ENCODE measurements at regions not wholly inside any gene's neighbourhood (a gene's known extent, or its start where the extent isn't known, plus 50 kb on each side); places are given as distances from the start of the nearest gene placed in this dataset.

DNA sequence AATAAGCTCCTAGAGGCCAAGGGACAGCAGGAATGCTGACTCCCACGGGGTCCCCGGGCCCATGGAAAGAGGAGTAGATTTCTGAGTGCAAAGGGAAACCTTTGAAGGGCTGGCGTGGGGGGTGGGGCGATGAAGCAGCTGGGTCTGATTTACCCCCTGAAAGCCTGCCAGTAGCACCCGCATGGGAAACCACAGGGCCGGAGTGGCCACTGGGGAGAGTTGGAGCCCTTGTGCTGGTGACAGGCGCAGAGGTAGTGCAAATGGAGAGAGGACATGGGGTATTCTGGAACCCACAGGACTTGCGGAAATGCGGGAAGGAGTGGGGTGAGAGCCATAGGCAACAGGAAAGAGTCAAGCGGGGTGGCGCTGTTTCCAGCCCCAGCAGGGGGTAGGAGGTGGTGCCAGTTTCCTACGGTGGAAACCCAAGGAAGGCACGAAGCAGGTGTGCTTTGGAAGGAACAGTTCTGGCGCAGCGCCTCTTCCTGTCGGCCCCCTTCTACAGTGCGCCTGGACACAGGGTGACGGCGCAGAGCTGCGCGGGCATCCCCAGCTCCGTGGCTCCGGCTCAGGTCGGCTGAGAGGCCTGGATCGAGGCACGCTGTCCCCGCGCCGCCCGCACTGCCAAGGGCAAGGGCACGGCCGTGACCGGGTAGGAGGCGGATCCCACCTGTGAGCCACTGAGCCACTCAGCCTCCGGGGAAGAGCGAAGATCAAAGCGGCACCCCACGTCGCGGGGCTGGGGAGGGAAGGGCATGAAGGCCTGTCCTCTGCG lies 149.0 kb upstream of the GLI2 start:
- no peak for DNase-seq
- ATAC-seq, result peak; percentile 52
- intact Hi-C loops (cut with DNase I, micrococcal nuclease), result no loop called here

- peak; percentile 24 for ATAC-seq
- no peak for DNase-seq
- intact Hi-C loops (cut with DNase I, micrococcal nuclease), result no loop called here
Observed at GRCh38 chr2:120587279-120587996, 148.2 kb upstream of the GLI2 start.

GRCh38 chr2:120587997-120588336 lies 147.7 kb upstream of the GLI2 start:
- intact Hi-C loops (cut with DNase I, micrococcal nuclease), result no loop called here
- no peak for DNase-seq
- no peak for ATAC-seq

- DNase-seq (no peak), ATAC-seq (no peak)
- intact Hi-C loops (cut with DNase I, micrococcal nuclease), result no loop called here
Observed at GRCh38 chr2:120589771-120590608, 145.7 kb upstream of the GLI2 start.

- intact Hi-C loops (cut with DNase I, micrococcal nuclease), result no loop called here
- DNase-seq (no peak), ATAC-seq (no peak)
Observed at GRCh38 chr2:120590841-120591240, 144.8 kb upstream of the GLI2 start.

- intact Hi-C loops (cut with DNase I, micrococcal nuclease), result no loop called here
- DNase-seq (no peak), ATAC-seq (no peak)
Observed at GRCh38 chr2:120591572-120591971, 144.1 kb upstream of the GLI2 start.

DNA sequence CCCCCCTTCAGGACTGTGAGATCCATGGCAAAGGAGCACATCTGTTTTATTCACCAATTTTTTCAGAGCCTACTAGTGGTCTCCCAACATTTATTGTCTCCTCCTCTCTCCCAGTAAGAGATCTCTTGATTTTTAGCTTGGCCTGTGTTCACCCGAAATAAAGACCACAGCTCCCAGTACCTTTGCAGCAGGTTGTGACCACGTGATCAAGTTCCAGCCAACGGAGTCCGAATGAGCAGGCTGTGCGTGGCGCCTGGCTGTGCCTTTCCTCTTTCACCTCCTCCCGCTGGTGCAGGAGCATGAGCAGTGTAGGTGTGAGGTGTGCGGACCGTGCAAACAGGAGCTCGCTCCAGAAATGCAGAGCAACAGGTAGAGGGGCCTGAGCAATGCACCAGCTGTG lies 143.6 kb upstream of the GLI2 start:
- ATAC-seq, result no peak
- no peak for DNase-seq
- intact Hi-C loops (cut with DNase I, micrococcal nuclease), result no loop called here

- DNase-seq, result no peak
- no peak for ATAC-seq
- intact Hi-C loops (cut with DNase I, micrococcal nuclease), result no loop called here
Observed at GRCh38 chr2:120593921-120594686, 141.6 kb upstream of the GLI2 start.

GRCh38 chr2:120594856-120595685 lies 140.6 kb upstream of the GLI2 start:
- peak; percentile 40 to 43 for DNase-seq
- intact Hi-C loops (cut with DNase I, micrococcal nuclease), result no loop called here
- peak; percentile 77 for ATAC-seq

- no peak for DNase-seq
- intact Hi-C loops (cut with DNase I, micrococcal nuclease), result no loop called here
- no peak for ATAC-seq
Observed at GRCh38 chr2:120595739-120596138, 139.9 kb upstream of the GLI2 start.

DNA sequence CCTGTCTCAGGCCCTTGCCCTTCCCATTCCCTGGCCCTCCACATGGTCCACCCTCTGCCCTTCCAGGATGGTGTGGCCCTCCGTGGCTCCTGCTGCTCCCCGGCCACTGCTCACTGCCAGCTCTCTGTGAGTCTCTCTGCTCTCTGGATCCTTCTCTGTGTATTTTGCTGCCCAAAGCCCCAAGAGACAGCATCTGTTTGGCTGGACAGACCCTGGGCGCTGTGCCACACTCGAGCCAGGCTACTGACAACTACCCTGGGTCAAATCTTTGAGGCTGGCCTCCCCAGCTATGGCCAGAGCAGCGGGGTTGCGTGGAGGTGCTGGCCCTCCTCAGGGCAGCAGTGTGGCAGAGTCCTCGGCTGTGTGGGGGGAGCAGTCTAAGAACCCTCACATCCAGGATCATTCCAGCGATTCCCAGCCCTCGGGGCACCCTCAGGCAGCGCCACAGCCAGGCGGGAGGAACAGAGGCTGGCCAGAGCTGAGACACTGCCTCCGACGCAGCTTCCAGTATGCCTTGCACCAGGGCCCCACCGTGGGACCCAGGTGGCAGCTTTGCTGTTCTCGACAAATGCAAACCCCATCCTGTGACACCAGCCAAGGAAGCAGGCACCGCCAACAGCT lies 139.4 kb upstream of the GLI2 start:
- no peak for DNase-seq
- intact Hi-C loops (cut with DNase I, micrococcal nuclease), result no loop called here
- no peak for ATAC-seq

DNA sequence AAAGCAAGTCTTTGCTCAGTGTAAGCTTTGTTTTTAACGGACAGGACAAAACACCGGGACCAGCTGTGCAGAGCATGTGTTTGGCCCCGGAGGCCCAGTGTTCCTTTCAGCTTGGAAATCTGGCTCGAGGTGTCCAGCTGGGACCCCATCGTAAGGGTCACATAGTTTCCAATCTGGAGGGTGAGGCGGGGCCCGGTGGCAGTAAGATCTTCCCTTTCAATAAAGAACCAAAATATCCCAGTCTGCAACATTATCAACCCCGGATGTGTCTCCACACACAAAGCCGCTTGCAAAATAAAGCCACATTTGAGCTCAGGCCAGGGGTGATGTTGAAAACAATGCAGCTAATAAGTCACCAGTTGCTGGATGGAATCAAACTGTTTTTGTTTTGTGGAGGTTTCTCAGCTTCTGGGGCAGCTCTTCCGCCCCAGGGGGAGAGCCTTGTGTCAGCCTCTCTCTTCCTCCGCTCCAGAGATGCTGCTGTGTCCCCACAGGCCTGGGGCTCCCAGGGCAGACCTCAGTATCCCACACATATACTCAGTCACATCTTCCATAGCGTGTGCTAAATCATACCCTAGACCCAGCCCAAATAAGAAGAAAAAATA lies 138.6 kb upstream of the GLI2 start:
- no peak for ATAC-seq
- intact Hi-C loops (cut with DNase I, micrococcal nuclease), result no loop called here
- no peak for DNase-seq

- DNase-seq (no peak), ATAC-seq (no peak)
- intact Hi-C loops (cut with DNase I, micrococcal nuclease), result no loop called here
Observed at GRCh38 chr2:120597595-120598193, 138.0 kb upstream of the GLI2 start.

DNA sequence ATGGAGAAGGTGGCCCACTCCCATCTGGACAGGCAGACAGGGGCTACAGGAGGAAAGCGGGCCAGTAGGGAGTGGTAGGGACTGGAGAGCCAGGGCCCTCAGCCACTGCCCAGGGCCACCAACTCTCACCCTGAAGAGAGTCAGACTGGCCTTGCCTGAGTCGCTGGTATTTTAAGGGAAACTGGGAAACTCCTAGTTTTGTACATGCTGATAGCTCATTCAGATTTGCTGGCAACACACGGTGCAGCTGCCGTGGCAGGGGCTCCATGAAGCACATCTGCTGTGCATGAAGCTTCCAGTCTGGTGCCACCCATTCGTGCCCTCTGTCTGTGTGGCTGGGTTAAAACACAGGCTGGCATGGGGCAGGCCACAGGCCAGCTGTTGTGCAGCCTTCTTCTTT lies 137.3 kb upstream of the GLI2 start:
- intact Hi-C loops (cut with DNase I, micrococcal nuclease), result no loop called here
- ATAC-seq (no peak), DNase-seq (no peak)

DNA sequence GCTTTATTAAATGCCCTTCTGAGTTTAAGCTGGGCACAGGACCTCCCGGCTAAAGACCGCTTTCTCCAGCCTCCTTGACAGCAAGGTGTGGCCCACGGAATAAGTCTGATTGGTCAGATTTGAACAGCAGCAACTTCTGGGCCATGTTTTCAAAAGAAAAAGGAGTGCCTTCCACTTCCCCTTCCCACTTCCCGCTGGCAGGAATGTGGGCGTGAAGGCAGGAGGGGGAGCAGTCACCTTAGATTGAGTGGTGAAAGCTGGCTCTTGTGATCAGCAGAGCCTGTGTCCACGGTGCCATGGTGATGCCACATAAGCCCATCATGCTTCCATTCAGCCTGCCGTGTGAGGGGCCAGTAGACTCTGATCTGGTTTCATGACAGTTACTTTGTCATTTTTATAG lies 136.6 kb upstream of the GLI2 start:
- DNase-seq, result no peak
- intact Hi-C loops (cut with DNase I, micrococcal nuclease), result no loop called here
- ATAC-seq, result no peak

- no peak for ATAC-seq
- no peak for DNase-seq
- intact Hi-C loops (cut with DNase I, micrococcal nuclease), result no loop called here
Observed at GRCh38 chr2:120599656-120600055, 136.0 kb upstream of the GLI2 start.

GRCh38 chr2:120600335-120600734 lies 135.3 kb upstream of the GLI2 start:
- intact Hi-C loops (cut with DNase I, micrococcal nuclease), result no loop called here
- DNase-seq, result no peak
- no peak for ATAC-seq
